Fibroblast of lung (primary cell): ENCODE measurements at regions not wholly inside any gene's neighbourhood (a gene's known extent, or its start where the extent isn't known, plus 50 kb on each side); places are given as distances from the start of the nearest gene placed in this dataset.

Source experiments
- DNase-seq, 2 donors: peaks; one replicate each; pipeline versions ENCODE4 v3.0.0 to v3.0.0-alpha.2; 2010; ENCODE audit warnings: low read depth in 2 of 2
- H2AFZ ChIP-seq: 2 replicates; pipeline ENCODE4 v1.5.1; 2012; ENCODE audit warnings: low read length, control low read depth, inconsistent platforms
- H3K27ac ChIP-seq: 2 replicates; pipeline ENCODE4 v1.5.1; 2011; ENCODE audit warnings: low read length, control low read depth; ENCODE audit not compliant: insufficient read depth
- H3K27me3 ChIP-seq: 2 replicates; pipeline ENCODE4 v1.5.1; 2011; ENCODE audit warnings: mild to moderate bottlenecking, low read length; ENCODE audit not compliant: control insufficient read depth, insufficient read depth
- H3K36me3 ChIP-seq: 2 replicates; pipeline ENCODE4 v1.5.1; 2011; ENCODE audit warnings: low read length; ENCODE audit not compliant: control insufficient read depth, insufficient read depth
- H3K4me1 ChIP-seq: 2 replicates; pipeline ENCODE4 v1.5.1; 2011; ENCODE audit warnings: low read length; ENCODE audit not compliant: control insufficient read depth, insufficient read depth; ENCODE audit errors: extremely low read depth
- H3K4me2 ChIP-seq: 2 replicates; pipeline ENCODE4 v1.5.1; 2011; ENCODE audit warnings: low read length, control low read depth; ENCODE audit not compliant: insufficient read depth; ENCODE audit errors: extremely low read depth
- H3K4me3 ChIP-seq, 4 experiments: fragments of 200-600 bp in 1 of 4; sonication (generic) in 1 of 4; replicated peaks in 1 of 4; 2 replicates each; pipeline ENCODE4 v1.5.1; 2011 to 2016; ENCODE audit warnings: low read length in 4 of 4, low read depth in 3 of 4, mild to moderate bottlenecking in 3 of 4, control low read depth in 2 of 4, inconsistent platforms in 1 of 4, mixed read lengths in 1 of 4; ENCODE audit not compliant: insufficient read depth in 1 of 4; ENCODE audit errors: control extremely low read depth in 1 of 4
- H3K79me2 ChIP-seq: 2 replicates; pipeline ENCODE4 v1.5.1; 2012; ENCODE audit warnings: mild to moderate bottlenecking, low read length, inconsistent platforms; ENCODE audit not compliant: control insufficient read depth, insufficient read depth
- H3K9ac ChIP-seq: 2 replicates; pipeline ENCODE4 v1.5.1; 2011; ENCODE audit warnings: mild to moderate bottlenecking, low read length, control low read depth; ENCODE audit not compliant: insufficient read depth
- H3K9me3 ChIP-seq: 2 replicates; pipeline ENCODE4 v1.5.1; 2012; ENCODE audit warnings: low read depth, low read length; ENCODE audit not compliant: control insufficient read depth, insufficient read depth
- H4K20me1 ChIP-seq: 2 replicates; pipeline ENCODE4 v1.5.1; 2011; ENCODE audit warnings: low read length; ENCODE audit not compliant: control insufficient read depth, insufficient read depth; ENCODE audit errors: extremely low read depth
- CTCF ChIP-seq, 2 donors: IDR thresholded peaks in 1 of 2; conservative IDR thresholded peaks in 1 of 2; 1 replicate in 1 of 2; 2 replicates in 1 of 2; pipeline ENCODE4 v1.5.1; 2011 to 2012; ENCODE audit warnings: low read length in 2 of 2, control low read depth in 1 of 2, inconsistent platforms in 1 of 2, low read depth in 1 of 2, mild to moderate bottlenecking in 1 of 2
- EZH2 ChIP-seq: IDR thresholded peaks from 2 replicates; pipeline ENCODE4 v1.5.1; 2012; ENCODE audit warnings: low read length, control low read depth, mild to moderate bottlenecking; ENCODE audit errors: missing control alignments

- H3K4me2 ChIP-seq: no peak overlapping the region
- TF ChIP-seq EZH2 (no peak), CTCF (conservative IDR thresholded peaks at IDR 0.05 in 1 of 2, IDR thresholded peaks at IDR 0.05 in 1 of 2; ENCODE audit: low read depth in 1 of 2, low read length in 2 of 2) (no peak)
- H3K36me3 ChIP-seq: no peaks in the 10 kb centered on the region
- no peaks in the 10 kb centered on the region for H3K4me1 ChIP-seq
- no peaks in the 10 kb centered on the region for H3K9me3 ChIP-seq
- no peak overlapping the region for H2AFZ ChIP-seq
- no peak for DNase-seq
- H3K27ac ChIP-seq: no peak overlapping the region
- no peaks in the 10 kb centered on the region for H3K79me2 ChIP-seq
- H3K27me3 ChIP-seq: no peaks in the 10 kb centered on the region
- no peak overlapping the region for H3K4me3 ChIP-seq
- H4K20me1 ChIP-seq: no peaks in the 10 kb centered on the region
- H3K9ac ChIP-seq: no peak overlapping the region
These were observed 375.1 kb downstream of the SH3BGRL start for GRCh38 chrX:81577028-81577427.

GRCh38 chrX:81586096-81586495 lies 384.2 kb downstream of the SH3BGRL start:
- H3K4me3 ChIP-seq: no peak overlapping the region
- no peaks in the 10 kb centered on the region for H3K79me2 ChIP-seq
- H4K20me1 ChIP-seq: no peaks in the 10 kb centered on the region
- H3K4me1 ChIP-seq: no peaks in the 10 kb centered on the region
- no peaks in the 10 kb centered on the region for H3K27me3 ChIP-seq
- no peak for TF ChIP-seq EZH2
- TF ChIP-seq CTCF (conservative IDR thresholded peaks at IDR 0.05 in 1 of 2, IDR thresholded peaks at IDR 0.05 in 1 of 2; ENCODE audit: low read depth in 1 of 2, low read length in 2 of 2): no peak
- no peak overlapping the region for H3K27ac ChIP-seq
- no peak overlapping the region for H3K4me2 ChIP-seq
- H2AFZ ChIP-seq: no peak overlapping the region
- H3K36me3 ChIP-seq: no peaks in the 10 kb centered on the region
- H3K9me3 ChIP-seq: no peaks in the 10 kb centered on the region
- DNase-seq: no peak
- H3K9ac ChIP-seq: no peak overlapping the region

GRCh38 chrX:81615979-81616378 lies 414.1 kb downstream of the SH3BGRL start:
- DNase-seq: no peak
- H3K4me2 ChIP-seq: no peak overlapping the region
- H3K27me3 ChIP-seq: no peaks in the 10 kb centered on the region
- no peak for TF ChIP-seq EZH2
- no peak for TF ChIP-seq CTCF (conservative IDR thresholded peaks at IDR 0.05 in 1 of 2, IDR thresholded peaks at IDR 0.05 in 1 of 2; ENCODE audit: low read depth in 1 of 2, low read length in 2 of 2)
- H3K4me3 ChIP-seq: no peak overlapping the region
- H3K27ac ChIP-seq: no peak overlapping the region
- no peaks in the 10 kb centered on the region for H4K20me1 ChIP-seq
- H3K79me2 ChIP-seq: no peaks in the 10 kb centered on the region
- H2AFZ ChIP-seq: no peak overlapping the region
- no peaks in the 10 kb centered on the region for H3K9me3 ChIP-seq
- no peak overlapping the region for H3K9ac ChIP-seq
- no peaks in the 10 kb centered on the region for H3K36me3 ChIP-seq
- no peaks in the 10 kb centered on the region for H3K4me1 ChIP-seq
